ENCODE measurements at regions not wholly inside any gene's neighbourhood (a gene's known extent, or its start where the extent isn't known, plus 50 kb on each side); places are given as distances from the start of the nearest gene placed in this dataset.
"Not testable (repeated sequence)": the region's sequence is repeated elsewhere in the genome, so short reads cannot be mapped to it uniquely, and the experiment has no call there.

DNA sequence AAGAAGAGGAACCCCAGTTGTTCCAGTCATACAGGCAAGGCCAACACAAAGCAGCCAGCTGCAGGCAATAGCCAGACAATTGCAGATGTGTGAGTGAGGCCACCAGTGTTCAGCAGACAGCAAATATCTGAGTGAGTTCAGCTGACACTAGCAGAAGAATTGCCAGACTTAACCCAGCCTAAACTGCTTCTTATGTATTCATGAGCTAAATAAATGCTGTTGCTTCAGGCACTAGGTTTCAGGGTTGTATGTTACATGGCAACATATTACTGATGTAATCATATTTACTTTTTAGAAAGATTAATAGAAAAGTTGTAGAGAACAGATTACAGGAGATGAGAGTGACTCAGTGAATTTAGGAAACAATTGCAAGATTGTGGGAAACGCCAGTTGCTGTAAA, 129.8 kb upstream of the CHODL start:
- ATAC-seq, result no peak
- DNase-seq (ENCODE audit: low spot score), result no peak

GRCh38 chr21:18104802-18105201, 139.8 kb upstream of the CHODL start:
- DNase-seq (ENCODE audit: low spot score) (no peak), ATAC-seq (no peak)

DNA sequence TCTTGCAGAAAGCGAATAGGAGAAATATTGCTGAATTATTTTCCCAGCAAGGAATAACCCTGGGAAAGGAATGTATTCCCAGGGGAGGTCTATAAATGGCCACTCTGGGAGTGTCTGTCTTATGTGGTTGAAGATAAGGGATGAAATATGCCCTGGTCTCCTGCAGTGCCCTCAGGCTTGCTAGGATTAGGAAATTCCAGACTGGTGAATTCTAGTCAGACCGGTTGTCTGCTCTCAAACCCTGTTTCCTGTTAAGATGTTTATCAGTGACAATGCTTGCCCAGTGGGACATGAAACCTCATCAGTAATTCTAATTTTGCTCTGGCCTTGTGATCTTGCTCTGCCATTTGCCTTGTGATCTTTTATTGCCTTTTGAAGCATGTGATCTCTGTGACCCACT, 148.2 kb upstream of the CHODL start:
- DNase-seq (ENCODE audit: low spot score); ATAC-seq: not testable (repeated sequence)

DNA sequence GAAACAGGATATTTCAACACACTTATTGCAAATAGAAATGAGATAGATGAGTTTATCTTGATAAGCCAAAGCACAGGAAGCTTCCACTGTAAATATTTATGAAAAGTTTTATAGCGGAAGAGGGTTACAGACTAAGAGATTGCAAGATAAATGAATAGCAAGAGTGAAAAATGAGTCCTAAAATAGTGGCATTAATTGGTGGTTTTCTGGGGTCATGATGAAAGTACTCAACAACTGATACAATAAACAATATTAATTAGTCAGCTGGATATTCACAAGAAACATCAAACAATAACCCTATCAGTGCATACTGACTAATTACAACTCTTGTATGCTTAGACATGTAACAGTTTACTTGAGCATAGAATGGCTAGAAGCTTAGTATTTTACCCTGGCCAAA, 154.8 kb upstream of the CHODL start:
- DNase-seq (ENCODE audit: low spot score) (no peak), ATAC-seq (no peak)

GRCh38 chr21:18070392-18070791, 174.2 kb upstream of the CHODL start:
- DNase-seq (ENCODE audit: low spot score), result no peak
- ATAC-seq, result no peak

DNA sequence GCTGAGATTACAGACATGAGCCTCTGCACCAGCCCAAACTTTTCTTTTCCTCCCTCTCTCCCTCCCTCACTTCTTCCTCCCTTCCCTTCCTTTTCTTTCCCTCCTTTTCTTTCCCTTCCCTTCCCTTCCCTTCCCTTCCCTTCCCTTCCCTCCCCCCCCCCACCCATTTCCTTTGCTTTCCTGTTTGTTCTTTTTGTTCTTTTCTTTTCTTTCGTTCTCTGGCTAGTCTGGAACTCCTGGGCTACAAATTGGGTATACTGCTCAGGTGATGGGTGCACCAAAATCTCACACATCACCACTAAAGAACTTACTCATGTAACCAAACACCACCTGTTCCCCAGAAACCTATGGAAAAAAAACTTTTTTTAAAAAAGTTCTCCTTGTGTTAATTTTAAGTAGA, 174.8 kb upstream of the CHODL start:
- no peak for DNase-seq (ENCODE audit: low spot score)
- no peak for ATAC-seq

GRCh38 chr21:18060402-18060801, 184.2 kb upstream of the CHODL start:
- ATAC-seq (no peak), DNase-seq (ENCODE audit: low spot score) (no peak)

- no peak for DNase-seq (ENCODE audit: low spot score)
- ATAC-seq, result no peak
These were observed 185.8 kb upstream of the CHODL start for GRCh38 chr21:18058731-18059398.

- no peak for DNase-seq (ENCODE audit: low spot score)
- no peak for ATAC-seq
These were observed 191.5 kb upstream of the CHODL start for GRCh38 chr21:18053151-18053550.

DNA sequence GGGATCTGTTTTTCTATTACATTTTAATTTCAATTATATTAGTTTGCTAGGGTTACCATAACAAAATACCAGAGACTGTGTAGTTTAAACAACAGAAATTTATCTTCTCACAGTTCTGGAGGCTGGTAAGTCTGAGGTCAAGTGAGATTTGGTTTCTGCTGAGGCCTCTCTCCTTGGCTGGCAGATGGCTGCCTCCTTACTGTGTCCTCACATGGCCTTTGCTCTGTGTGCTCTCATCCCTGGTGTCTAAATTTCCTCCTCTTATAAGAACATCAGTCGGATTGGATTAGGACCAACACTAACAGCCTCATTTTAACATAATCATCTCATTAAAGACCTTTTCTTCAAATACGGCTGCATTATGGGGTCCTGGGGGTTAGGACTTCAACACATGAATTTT, 195.2 kb upstream of the CHODL start:
- DNase-seq (ENCODE audit: low spot score), result no peak

GRCh38 chr21:18041012-18041411, 203.6 kb upstream of the CHODL start:
- ATAC-seq (no peak), DNase-seq (ENCODE audit: low spot score) (no peak)

More for the DNA sequence above, 195.2 kb upstream of the CHODL start:
- no peak for ATAC-seq

GRCh38 chr21:18030248-18030647, 211.1 kb upstream of the C21orf91 start:
- ATAC-seq (no peak), DNase-seq (ENCODE audit: low spot score) (no peak)

- ATAC-seq (no peak), DNase-seq (ENCODE audit: low spot score) (no peak)
These were observed 207.2 kb upstream of the C21orf91 start for GRCh38 chr21:18026359-18026758.

DNA sequence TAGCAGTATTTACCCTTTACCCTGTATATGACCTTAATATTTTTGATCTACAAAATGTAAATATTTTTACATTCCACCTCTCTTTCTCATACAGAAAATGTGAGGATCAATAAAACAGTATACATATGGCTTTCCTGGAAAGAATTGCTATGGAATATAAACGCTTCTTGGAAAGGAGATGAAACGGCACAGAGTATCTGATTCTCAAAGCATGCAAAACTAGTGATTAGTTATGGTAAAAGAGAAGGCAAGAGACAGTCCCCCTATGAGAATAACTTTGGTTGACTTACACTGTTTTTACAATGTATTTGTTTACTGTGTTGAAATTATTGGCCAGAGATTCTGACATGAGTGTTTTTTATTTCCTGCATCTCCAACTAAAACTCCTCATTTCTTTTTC, 204.6 kb upstream of the C21orf91 start:
- ATAC-seq, result no peak
- DNase-seq (ENCODE audit: low spot score), result no peak

GRCh38 chr21:18023157-18023556, 204.0 kb upstream of the C21orf91 start:
- ATAC-seq (no peak), DNase-seq (ENCODE audit: low spot score) (no peak)

GRCh38 chr21:18007121-18007520, 188.0 kb upstream of the C21orf91 start:
- ATAC-seq (no peak), DNase-seq (ENCODE audit: low spot score) (no peak)

GRCh38 chr21:18006691-18007090, 187.5 kb upstream of the C21orf91 start:
- DNase-seq (ENCODE audit: low spot score) (no peak), ATAC-seq (no peak)

GRCh38 chr21:18002393-18002792, 183.2 kb upstream of the C21orf91 start:
- ATAC-seq (no peak), DNase-seq (ENCODE audit: low spot score) (no peak)

GRCh38 chr21:18000981-18001686, 182.0 kb upstream of the C21orf91 start:
- ATAC-seq (no peak), DNase-seq (ENCODE audit: low spot score) (no peak)

DNA sequence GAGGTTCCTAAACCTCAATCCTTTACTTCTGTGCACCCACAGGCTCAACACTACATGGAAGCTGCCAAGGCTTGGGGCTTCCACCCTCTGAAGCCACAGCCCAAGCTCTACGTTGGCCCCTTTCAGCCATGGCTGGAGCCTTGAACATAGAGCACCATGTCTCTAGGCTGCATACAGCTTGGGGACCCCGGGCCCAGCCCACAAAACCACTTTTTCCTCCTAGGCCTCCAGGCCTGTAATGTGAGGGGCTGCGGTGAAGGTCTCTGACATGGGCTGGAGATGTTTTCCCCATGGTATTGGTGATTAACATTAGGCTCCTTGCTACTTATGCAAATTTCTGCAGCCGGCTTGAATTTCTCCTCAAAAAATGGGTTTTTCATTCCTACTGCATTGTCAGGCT, 179.4 kb upstream of the C21orf91 start:
- DNase-seq (ENCODE audit: low spot score); ATAC-seq: not testable (repeated sequence)

DNA sequence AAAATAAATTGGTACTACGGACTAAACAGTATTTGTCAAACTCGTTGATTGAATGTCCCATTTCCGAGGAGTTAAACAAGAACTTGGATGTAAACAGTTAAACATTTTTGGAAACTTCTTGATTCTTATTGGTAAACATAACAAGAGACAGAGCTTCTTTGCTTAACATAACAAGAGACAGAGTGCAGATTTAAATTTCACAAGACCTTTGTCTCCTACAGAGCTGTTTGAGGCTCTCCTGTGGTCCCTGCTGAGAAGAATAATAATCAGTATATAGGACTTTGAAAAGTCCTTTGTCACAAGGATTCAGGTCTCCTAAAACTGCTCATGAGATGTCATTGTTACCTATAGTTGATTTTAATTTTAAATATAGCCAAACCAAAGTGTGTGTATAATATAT, 170.6 kb upstream of the C21orf91 start:
- ATAC-seq (no peak), DNase-seq (ENCODE audit: low spot score) (no peak)

DNA sequence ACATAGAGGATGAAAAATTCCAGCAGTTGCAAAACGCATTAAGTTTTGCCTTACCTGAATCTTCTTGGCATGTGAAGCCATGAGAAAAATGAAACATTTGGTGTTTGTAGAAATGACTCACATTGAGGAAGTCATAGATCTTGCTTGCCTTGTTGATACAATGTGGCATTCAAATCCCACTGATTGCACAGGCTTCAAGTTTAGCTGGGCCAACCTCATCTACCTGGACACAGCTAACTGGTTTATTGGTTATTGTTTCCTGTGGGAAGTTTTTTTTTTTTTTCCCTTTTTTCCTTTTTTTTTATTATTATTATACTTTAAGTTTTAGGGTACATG, 168.9 kb upstream of the C21orf91 start:
- DNase-seq (ENCODE audit: low spot score) (no peak), ATAC-seq (no peak)
